Right atrium auricular region (tissue), 2 donors: ENCODE measurements at regions not wholly inside any gene's neighbourhood (a gene's known extent, or its start where the extent isn't known, plus 50 kb on each side); places are given as distances from the start of the nearest gene placed in this dataset.

Experiments
- DNase-seq: peaks from one replicate; pipeline ENCODE4 v3.0.0-alpha.2; 2019; ENCODE audit warnings: low spot score
- H3K27ac ChIP-seq, 2 donors: fragments of 200-600 bp; sonication (generic); 1 replicate in 1 of 2; 2 replicates in 1 of 2; pipeline ENCODE4 v1.5.1; 2016 to 2019
- H3K27me3 ChIP-seq, 2 donors: fragments of 200-600 bp; sonication (generic); one replicate each; pipeline versions ENCODE4 v1.5.1 to v1.6.0; 2017 to 2019
- H3K36me3 ChIP-seq: fragments of 200-600 bp; sonication (generic); one replicate; pipeline ENCODE4 v1.5.1; 2016
- H3K4me1 ChIP-seq, 2 donors: fragments of 200-600 bp; sonication (generic); one replicate each; pipeline versions ENCODE4 v1.5.1 to v1.6.0; 2017 to 2019
- H3K4me3 ChIP-seq, 2 donors: fragments of 200-600 bp; sonication (generic); 1 replicate in 1 of 2; 2 replicates in 1 of 2; pipeline ENCODE4 v1.5.1; 2017 to 2019; ENCODE audit warnings: mild to moderate bottlenecking in 1 of 2, moderate library complexity in 1 of 2
- H3K9me3 ChIP-seq, 2 donors: fragments of 200-600 bp; sonication (generic); one replicate each; pipeline ENCODE4 v1.5.1; 2019
- TF ChIP-seq, protein P1 (sequence below), 2 donors: fragments of 200-600 bp; sonication (generic); IDR thresholded peaks; one replicate each; pipeline ENCODE4 v1.5.1; 2019; ENCODE audit warnings: antibody characterized with exemption in 2 of 2

DNA sequence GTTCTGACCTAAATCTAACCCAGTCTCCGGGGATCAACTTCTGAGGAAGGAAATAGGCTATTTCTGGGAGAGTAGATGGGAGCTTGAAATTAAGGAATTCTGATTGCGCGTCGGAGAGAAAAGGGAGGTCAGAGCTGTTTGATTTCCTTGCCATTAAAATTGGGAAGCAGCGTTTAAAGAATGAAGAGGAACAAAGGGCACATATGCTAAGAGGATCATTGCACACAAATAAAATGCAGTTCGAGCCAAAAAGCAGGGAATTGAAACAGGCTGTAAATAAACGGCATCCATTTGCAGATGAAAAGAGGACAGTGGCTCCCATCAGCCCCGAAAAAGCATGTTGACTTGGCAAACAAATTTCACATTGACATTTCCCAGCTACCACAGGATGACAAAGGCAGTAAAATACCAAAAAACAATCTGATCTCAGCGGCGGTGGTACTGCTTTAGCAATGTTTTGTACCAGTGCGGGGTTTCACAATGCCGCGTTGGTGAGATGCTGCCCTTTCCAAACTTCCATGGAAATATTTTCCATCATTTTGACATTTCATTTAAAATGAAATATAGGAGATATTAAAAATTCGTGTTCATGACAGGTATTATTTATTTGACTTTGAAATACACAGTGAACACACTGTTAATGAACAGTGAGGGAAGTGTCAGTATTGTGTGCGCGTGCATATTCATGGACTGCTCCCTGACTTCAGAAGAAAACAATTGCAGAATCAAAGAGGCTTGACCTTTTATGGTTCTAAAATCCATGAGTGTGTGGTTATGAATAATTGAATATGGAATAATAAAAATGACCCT lies 108.8 kb downstream of the SQOR start:
- H3K9me3 ChIP-seq = no peaks in the 10 kb centered on the region
- no peaks in the 10 kb centered on the region for H3K36me3 ChIP-seq
- H3K4me1 ChIP-seq = no peaks in the 10 kb centered on the region
- DNase-seq = no peak
- no peak overlapping the region for H3K27ac ChIP-seq
- H3K4me3 ChIP-seq = no peak overlapping the region
- H3K27me3 ChIP-seq = no peaks in the 10 kb centered on the region
- TF ChIP-seq, protein P1, sequence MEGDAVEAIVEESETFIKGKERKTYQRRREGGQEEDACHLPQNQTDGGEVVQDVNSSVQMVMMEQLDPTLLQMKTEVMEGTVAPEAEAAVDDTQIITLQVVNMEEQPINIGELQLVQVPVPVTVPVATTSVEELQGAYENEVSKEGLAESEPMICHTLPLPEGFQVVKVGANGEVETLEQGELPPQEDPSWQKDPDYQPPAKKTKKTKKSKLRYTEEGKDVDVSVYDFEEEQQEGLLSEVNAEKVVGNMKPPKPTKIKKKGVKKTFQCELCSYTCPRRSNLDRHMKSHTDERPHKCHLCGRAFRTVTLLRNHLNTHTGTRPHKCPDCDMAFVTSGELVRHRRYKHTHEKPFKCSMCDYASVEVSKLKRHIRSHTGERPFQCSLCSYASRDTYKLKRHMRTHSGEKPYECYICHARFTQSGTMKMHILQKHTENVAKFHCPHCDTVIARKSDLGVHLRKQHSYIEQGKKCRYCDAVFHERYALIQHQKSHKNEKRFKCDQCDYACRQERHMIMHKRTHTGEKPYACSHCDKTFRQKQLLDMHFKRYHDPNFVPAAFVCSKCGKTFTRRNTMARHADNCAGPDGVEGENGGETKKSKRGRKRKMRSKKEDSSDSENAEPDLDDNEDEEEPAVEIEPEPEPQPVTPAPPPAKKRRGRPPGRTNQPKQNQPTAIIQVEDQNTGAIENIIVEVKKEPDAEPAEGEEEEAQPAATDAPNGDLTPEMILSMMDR (IDR thresholded peaks at IDR 0.05) = no peak

DNA sequence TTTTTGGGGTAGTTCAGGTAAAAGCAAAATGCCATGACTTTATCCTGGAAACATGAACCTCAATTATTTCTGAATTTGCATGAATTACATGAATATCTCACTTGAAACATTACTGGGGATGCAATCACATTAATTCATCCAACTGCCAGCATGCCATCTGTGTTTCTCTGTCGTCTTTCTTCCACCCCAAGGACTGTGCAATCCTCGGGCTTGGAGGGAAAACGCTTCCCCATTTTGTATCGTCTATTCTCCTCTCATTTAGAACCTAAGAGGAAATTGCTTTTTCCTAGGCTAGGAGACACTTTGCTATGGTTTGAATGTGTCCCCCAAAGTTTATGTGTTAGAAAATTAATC lies 109.4 kb downstream of the SQOR start:
- H3K36me3 ChIP-seq = no peaks in the 10 kb centered on the region
- H3K9me3 ChIP-seq = no peaks in the 10 kb centered on the region
- H3K27me3 ChIP-seq = no peaks in the 10 kb centered on the region
- no peaks in the 10 kb centered on the region for H3K4me1 ChIP-seq
- TF ChIP-seq, protein P1 (IDR thresholded peaks at IDR 0.05) = no peak
- no peak overlapping the region for H3K27ac ChIP-seq
- H3K4me3 ChIP-seq = no peak overlapping the region
- no peak for DNase-seq

DNA sequence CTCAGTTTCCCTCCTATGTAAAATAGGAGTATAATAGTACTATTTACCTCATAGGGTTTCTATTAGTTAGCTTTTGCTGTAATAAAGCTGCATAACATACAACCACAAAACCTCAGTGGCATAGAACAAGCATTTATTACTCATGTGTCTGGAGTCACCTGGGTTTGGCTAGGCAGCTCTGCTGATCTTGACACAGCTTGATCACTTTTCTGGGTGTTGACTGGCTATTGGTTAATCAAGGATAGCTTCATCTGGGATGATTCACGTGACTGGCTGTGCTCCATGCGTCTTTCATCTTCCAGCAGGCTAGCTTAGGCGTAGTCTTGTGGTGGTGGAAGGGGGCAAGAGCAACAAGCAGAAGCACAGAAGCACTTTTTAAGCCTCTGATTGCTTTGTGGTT lies 112.6 kb downstream of the SQOR start:
- Histone ChIP-seq H3K9me3 (no peaks in the 10 kb centered on the region), H3K4me1 (no peaks in the 10 kb centered on the region), H3K27me3 (no peaks in the 10 kb centered on the region), H3K4me3 (no peak overlapping the region), H3K36me3 (no peaks in the 10 kb centered on the region), H3K27ac (no peak overlapping the region)
- DNase-seq = no peak
- TF ChIP-seq, protein P1 (IDR thresholded peaks at IDR 0.05) = no peak

DNA sequence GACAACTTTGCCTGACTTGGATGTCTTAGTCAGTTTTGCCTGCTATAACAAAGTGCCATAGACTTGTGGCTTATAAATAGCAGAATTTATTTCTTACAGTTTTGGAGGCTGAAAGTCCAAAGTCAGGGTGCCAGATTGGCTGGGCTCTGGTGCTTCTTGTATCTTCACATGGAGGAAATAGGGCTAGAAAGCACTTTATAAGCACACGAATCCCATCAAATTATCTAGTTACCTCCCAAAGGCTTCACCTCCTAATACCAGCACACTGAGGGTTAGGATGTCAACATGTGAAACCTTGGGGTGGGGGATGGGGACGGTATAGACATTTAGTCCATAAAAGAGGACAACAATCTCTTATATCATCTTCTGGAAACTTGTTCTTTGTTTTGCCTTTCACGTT lies 116.8 kb downstream of the SQOR start:
- no peaks in the 10 kb centered on the region for H3K36me3 ChIP-seq
- no peaks in the 10 kb centered on the region for H3K27me3 ChIP-seq
- H3K4me1 ChIP-seq = no peaks in the 10 kb centered on the region
- H3K4me3 ChIP-seq = no peak overlapping the region
- TF ChIP-seq, protein P1 (IDR thresholded peaks at IDR 0.05) = no peak
- no peak for DNase-seq
- no peaks in the 10 kb centered on the region for H3K9me3 ChIP-seq
- no peak overlapping the region for H3K27ac ChIP-seq

DNA sequence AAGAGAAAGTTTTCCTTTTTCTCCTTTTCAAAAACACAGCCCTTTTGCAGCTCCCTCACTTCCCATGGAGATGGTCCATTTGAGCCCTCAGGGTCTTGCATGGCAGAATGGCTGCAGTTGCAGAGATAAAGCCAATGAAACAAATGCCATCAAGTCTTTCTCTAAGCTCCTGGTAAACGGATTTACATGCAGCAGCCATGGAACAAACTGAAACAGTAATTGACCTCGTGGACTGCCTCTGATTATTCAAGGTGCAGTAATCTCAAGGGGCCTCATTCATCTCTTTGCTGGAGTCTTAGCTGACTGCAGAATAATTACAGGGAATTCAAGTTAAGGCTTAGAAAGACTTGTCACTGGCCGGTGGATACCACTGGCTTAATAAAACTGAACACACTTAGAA lies 125.1 kb downstream of the SQOR start:
- TF ChIP-seq, protein P1 (IDR thresholded peaks at IDR 0.05) = no peak
- Histone ChIP-seq H3K27ac (no peak overlapping the region), H3K27me3 (no peaks in the 10 kb centered on the region), H3K36me3 (no peaks in the 10 kb centered on the region), H3K4me3 (no peak overlapping the region), H3K9me3 (no peaks in the 10 kb centered on the region), H3K4me1 (no peaks in the 10 kb centered on the region)
- DNase-seq = no peak

DNA sequence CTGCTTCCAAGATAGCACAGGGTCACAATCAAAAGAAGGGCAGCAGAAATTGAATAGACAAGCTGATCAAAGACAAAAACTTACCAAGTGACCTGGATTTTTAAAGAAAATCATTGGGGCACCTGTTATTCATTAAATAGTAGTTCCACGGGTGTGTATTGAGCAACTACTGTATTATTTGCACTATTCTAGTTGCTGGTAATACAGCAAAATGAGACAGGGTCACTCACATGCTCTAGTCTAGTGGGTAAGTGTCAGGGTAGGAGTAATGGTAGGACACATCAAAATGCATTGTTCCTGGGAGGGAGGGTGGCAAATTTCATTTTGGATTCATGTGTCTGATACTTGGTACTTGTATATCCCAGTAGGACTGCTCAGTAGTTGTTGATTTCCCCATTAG lies 127.9 kb downstream of the SQOR start:
- H3K4me3 ChIP-seq = no peak overlapping the region
- H3K27ac ChIP-seq = no peak overlapping the region
- H3K27me3 ChIP-seq = no peaks in the 10 kb centered on the region
- H3K9me3 ChIP-seq = no peaks in the 10 kb centered on the region
- no peak for DNase-seq
- no peaks in the 10 kb centered on the region for H3K4me1 ChIP-seq
- no peaks in the 10 kb centered on the region for H3K36me3 ChIP-seq
- TF ChIP-seq, protein P1 (IDR thresholded peaks at IDR 0.05) = no peak
